Mononuclear cell (primary cell): ENCODE measurements at regions not wholly inside any gene's neighbourhood (a gene's known extent, or its start where the extent isn't known, plus 50 kb on each side); places are given as distances from the start of the nearest gene placed in this dataset.
A peak's percentile ranks its signal among the peaks of the same experiment; 100 is the strongest.
"Not testable (repeated sequence)": the region's sequence is repeated elsewhere in the genome, so short reads cannot be mapped to it uniquely, and the experiment has no call there.

Experiments used
- H3K27me3 ChIP-seq: 2 replicates; pipeline ENCODE4 v1.6.0; 2011; ENCODE audit warnings: low read length, control low read depth; ENCODE audit not compliant: insufficient read depth
- H3K4me1 ChIP-seq: 2 replicates; pipeline ENCODE4 v1.5.1; 2011; ENCODE audit warnings: mild to moderate bottlenecking, low read length, control low read depth; ENCODE audit not compliant: insufficient read depth
- H3K4me3 ChIP-seq: 2 replicates; pipeline ENCODE4 v1.5.1; 2011; ENCODE audit warnings: mild to moderate bottlenecking, low read length, moderate library complexity
- H3K9me3 ChIP-seq: 2 replicates; pipeline ENCODE4 v1.5.1; 2011; ENCODE audit warnings: low read depth, mild to moderate bottlenecking, control low read depth, low read length

- Histone ChIP-seq H3K27me3 (no peaks in the 10 kb centered on the region), H3K9me3 (no peaks in the 10 kb centered on the region), H3K4me3 (no peak overlapping the region), H3K4me1 (peaks cover 4% of the 10 kb centered on the region)
These were observed 53.4 kb downstream of the HES1 start for GRCh38 chr3:194189243-194189791.

DNA sequence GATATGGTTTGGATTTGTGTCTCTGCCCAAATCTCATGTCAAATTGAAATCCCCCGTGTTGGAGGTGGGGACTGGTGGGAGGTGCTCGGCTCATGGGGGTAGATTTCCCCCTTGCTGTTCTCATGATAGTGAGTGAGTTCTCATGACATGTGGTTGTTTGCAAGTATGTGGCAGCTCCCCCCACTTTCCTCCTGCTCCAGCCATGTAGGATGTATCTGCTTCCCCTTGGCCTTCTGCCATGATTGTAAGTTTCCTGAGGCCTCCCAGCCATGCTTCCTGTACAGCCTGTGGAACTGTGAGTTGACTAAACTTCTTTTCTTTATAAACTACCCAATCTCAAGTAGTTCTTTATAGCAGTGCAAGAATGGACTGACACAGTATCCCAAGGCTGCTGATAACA is 55.9 kb downstream of the HES1 start:
- not testable (repeated sequence) for H3K9me3 ChIP-seq, H3K4me1 ChIP-seq, H3K4me3 ChIP-seq, H3K27me3 ChIP-seq

DNA sequence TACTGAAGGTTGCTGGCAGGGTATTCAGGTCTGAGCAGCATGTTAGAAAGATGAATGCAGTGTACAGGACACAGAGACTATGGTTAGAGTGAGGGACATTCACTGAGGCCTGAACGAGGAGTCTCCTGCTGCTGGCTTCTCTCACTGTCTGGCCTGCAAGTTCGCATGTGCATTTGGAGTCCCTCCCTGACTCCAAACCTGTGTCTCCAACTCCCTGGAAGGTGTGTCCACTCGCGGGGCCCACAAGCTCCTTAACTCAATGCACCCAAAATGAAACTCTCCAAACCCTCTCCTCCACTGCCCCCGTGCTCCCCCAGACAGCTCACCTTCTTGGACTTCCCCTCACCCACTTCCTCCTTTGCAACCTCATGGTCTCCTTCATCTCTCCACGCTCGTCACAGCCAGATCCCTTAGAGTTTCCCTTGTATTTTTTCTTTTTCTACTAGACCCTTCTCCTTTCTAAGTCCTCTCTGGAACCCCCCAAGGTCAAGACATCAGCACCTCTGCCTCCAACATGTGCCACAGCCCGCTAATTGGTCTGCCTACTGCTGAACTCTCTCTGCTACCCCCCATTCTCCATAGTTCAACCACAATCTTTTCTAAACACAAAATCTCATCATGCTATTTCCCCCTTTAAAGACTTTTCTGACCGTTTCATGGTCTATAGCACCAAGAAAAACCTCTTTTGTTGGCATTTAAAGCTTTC is 58.3 kb downstream of the HES1 start:
- Histone ChIP-seq H3K9me3 (no peaks in the 10 kb centered on the region), H3K4me3 (no peak overlapping the region), H3K27me3 (peaks cover 4% of the 10 kb centered on the region), H3K4me1 (peaks cover 8% of the 10 kb centered on the region)

GRCh38 chr3:194194757-194195085 is 58.8 kb downstream of the HES1 start:
- peaks cover 4% of the 10 kb centered on the region for H3K27me3 ChIP-seq
- H3K4me1 ChIP-seq: peaks cover 8% of the 10 kb centered on the region
- H3K9me3 ChIP-seq: no peaks in the 10 kb centered on the region
- no peak overlapping the region for H3K4me3 ChIP-seq

- peaks cover 8% of the 10 kb centered on the region for H3K4me1 ChIP-seq
- no peak overlapping the region for H3K4me3 ChIP-seq
- no peaks in the 10 kb centered on the region for H3K9me3 ChIP-seq
- peaks cover 4% of the 10 kb centered on the region for H3K27me3 ChIP-seq
These were observed 59.7 kb downstream of the HES1 start for GRCh38 chr3:194195611-194196010.

- Histone ChIP-seq H3K4me3 (no peak overlapping the region), H3K9me3 (no peaks in the 10 kb centered on the region), H3K27me3 (peaks cover 4% of the 10 kb centered on the region), H3K4me1 (peaks cover 8% of the 10 kb centered on the region)
These were observed 60.9 kb downstream of the HES1 start for GRCh38 chr3:194196876-194197275.

- Histone ChIP-seq H3K4me1 (peaks cover 8% of the 10 kb centered on the region), H3K9me3 (no peaks in the 10 kb centered on the region), H3K4me3 (no peak overlapping the region), H3K27me3 (peaks cover 4% of the 10 kb centered on the region)
These were observed 61.5 kb downstream of the HES1 start for GRCh38 chr3:194197396-194197960.

- Histone ChIP-seq H3K9me3 (no peaks in the 10 kb centered on the region), H3K4me3 (no peak overlapping the region), H3K27me3 (peaks cover 9% of the 10 kb centered on the region), H3K4me1 (peaks cover 8% of the 10 kb centered on the region)
These were observed 62.2 kb downstream of the HES1 start for GRCh38 chr3:194197981-194198695.

DNA sequence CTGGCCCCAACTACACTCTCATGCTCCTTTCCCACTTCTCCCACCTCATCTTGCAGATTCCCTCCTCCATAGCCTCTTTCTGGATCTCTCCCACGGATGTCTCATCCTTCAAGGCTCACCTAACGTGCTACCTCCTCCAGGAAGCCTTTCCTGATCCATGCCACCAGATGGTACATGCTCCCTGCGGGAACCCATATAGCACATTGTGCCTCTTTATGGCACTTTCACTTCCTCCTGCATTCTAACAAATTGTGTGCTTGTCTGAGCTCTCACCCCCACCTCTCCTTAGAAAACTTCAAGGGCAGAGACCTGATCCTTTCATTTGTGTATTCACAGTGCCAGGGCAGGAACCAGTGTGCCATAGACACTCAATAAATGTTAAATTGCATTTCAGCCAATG is 63.0 kb downstream of the HES1 start:
- no peak overlapping the region for H3K4me3 ChIP-seq
- peaks cover 16% of the 10 kb centered on the region for H3K4me1 ChIP-seq
- no peaks in the 10 kb centered on the region for H3K9me3 ChIP-seq
- peaks cover 17% of the 10 kb centered on the region for H3K27me3 ChIP-seq

GRCh38 chr3:194200422-194201081 is 64.6 kb downstream of the HES1 start:
- Histone ChIP-seq H3K27me3 (peaks cover 31% of the 10 kb centered on the region), H3K4me3 (no peak overlapping the region), H3K4me1 (peaks cover 11% of the 10 kb centered on the region), H3K9me3 (no peaks in the 10 kb centered on the region)

DNA sequence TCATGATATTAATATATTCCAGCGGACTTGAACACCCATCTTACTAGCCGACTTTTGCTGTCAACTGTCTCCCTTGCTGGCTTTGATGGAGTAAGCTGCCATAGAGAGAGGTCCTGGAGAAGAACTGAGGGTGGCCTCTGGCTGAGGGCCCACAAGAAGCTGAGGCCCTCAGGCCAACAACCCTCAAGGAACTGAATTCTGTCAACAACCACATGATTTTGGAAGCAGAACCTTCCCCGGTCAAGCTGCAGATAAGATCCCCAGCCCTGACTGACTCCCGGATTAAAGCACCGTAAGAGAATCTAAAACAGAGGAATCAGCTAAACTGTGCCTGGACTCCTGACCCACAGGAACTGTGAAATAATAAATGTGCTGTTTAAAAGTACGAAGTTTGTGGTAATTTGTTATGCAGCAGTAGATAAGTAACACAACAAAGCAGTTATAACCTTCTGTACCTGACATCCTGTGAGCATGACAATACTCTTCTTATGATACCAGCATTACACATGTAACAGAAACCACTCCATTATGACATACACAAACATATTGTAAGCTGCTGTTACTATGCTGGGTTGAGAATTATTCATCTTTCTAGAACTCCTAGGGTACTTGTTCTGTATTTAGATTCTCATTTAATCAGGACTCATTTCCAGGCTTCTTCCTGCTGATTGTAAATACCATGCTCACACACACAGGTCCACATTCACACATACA is 66.2 kb downstream of the HES1 start:
- Histone ChIP-seq H3K4me3 (no peak overlapping the region), H3K27me3 (peaks cover 47% of the 10 kb centered on the region), H3K4me1 (peaks cover 25% of the 10 kb centered on the region), H3K9me3 (no peaks in the 10 kb centered on the region)

DNA sequence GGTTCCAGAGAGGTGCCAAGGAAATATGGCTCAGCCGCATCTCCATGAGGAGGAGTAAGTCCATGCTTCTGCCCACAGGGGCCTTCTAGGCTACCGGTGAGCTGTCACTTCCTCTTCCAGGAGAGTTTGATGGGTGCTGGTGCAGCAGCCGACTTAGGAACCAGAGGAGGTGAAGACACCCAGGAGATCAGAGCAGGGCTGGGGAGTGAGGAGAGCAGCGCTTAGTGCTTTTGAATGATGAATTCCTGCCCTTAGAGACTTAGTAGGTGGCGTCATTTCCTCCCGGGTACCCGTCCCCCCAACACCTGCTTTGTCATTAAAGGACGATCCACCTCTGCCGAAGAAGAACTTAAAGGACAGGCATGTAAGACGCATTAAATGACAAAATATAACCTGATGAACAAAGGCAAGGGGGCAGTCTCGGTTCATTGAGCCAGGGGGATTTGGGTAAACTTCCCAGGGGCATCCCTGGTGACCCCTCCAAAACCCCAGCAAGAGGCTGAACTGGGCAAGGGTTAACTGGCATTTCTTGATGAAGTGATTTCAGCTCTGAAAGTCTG is 67.6 kb downstream of the HES1 start:
- Histone ChIP-seq H3K4me1 (peaks cover 25% of the 10 kb centered on the region), H3K9me3 (no peaks in the 10 kb centered on the region), H3K4me3 (peak overlapping the region; percentile 25), H3K27me3 (peaks cover 44% of the 10 kb centered on the region)

DNA sequence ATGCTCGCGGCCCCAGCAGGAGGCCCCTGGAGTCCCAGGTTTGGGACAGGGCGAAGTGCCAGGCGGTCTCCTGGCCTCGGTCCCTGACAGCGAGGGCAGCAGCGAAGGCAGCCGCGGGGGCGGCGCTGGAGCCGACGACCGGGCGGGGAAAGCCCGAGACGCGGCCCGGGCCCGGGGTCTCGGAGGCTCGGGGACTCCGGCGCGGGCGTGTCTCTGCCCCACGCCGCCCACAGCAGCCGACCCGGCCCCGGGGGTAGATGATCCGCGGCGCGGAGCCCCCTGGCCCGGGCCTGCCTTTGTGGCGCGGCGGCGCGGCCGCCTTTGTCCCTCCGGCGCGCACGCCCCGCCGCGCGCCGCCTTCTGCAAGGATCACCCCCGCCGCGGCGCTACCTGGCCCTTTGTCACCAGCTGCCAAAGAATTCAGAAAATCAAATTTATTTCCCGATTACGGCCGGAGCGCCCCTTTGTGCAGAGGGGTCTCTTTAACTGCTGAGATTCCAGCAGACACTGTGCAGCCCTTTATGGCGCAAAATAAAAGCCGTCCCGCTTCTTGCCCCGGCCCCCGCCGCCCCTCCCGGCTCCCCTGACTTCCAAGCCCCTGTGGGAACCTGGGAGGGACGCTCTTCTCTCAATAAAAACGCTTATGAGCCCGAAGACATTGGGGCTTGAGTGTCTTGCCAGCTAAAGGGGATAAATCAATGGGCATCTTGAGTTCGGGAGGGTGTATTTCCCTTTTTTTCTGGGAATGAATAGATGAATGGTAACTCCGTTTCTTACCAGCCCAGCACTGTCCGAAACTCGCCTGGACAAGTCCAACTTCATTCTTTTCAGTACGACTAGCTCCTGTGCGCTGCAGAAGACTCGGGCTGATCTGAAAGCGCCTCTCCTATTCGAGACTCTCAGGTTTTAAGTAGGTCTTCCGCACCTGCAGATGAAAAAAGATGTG is 68.4 kb downstream of the HES1 start:
- Histone ChIP-seq H3K27me3 (peaks cover 44% of the 10 kb centered on the region), H3K4me3 (peak overlapping the region; percentile 25), H3K9me3 (no peaks in the 10 kb centered on the region), H3K4me1 (peaks cover 25% of the 10 kb centered on the region)
